LNCAP (cell line): ENCODE measurements at regions not wholly inside any gene's neighbourhood (a gene's known extent, or its start where the extent isn't known, plus 50 kb on each side); places are given as distances from the start of the nearest gene placed in this dataset.

Experiments used
- TF ChIP-seq, protein P1 (sequence below): fragments of 450-650 bp; IDR thresholded peaks from 2 replicates; pipeline ENCODE4 v1.5.1; 2017; ENCODE audit warnings: mild to moderate bottlenecking

GRCh38 chr21:38042246-38042645 is 126.0 kb upstream of the KCNJ6 start:
- TF ChIP-seq, protein P1, sequence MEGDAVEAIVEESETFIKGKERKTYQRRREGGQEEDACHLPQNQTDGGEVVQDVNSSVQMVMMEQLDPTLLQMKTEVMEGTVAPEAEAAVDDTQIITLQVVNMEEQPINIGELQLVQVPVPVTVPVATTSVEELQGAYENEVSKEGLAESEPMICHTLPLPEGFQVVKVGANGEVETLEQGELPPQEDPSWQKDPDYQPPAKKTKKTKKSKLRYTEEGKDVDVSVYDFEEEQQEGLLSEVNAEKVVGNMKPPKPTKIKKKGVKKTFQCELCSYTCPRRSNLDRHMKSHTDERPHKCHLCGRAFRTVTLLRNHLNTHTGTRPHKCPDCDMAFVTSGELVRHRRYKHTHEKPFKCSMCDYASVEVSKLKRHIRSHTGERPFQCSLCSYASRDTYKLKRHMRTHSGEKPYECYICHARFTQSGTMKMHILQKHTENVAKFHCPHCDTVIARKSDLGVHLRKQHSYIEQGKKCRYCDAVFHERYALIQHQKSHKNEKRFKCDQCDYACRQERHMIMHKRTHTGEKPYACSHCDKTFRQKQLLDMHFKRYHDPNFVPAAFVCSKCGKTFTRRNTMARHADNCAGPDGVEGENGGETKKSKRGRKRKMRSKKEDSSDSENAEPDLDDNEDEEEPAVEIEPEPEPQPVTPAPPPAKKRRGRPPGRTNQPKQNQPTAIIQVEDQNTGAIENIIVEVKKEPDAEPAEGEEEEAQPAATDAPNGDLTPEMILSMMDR, result no peak

GRCh38 chr21:38048167-38048566 is 131.9 kb upstream of the KCNJ6 start:
- TF ChIP-seq, protein P1, result no peak

DNA sequence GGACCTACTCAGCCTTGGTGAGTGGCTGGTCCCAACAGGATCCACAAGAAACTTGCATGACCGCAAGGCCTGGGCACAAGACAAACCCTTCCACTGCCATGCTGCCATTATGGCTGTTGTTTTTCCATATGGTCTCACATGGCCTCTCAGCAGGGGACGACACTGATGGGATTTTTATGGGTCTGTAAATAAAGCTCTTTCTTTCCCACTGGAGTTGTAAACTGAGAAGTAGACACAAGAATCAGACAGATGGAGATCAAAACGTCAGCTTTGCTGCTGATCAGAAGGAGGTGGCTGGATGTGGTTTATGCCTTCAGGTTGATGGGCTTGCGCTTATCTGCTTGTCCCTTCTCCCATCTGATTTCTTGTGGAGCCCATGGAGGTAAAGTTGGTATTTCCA is 138.1 kb upstream of the KCNJ6 start:
- TF ChIP-seq, protein P1, result no peak

DNA sequence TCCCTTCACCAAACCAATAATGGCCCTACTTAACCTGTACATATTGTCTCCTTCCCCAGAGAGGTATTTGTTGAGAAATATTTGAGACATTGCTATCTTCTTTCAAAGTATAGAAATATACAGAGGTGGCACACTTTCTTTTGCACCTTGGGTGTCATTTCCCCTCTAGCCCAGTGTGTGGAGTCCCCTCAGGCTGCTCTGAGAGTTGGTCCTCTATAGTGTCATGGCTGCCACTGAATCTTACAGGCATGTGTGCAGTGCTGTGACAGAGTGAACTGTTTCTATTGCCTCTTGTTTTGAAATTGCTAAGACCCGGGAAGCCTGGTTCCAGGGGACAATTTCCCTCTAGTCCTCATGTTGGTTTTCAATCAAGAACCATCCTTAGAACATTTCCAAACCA is 140.2 kb upstream of the KCNJ6 start:
- TF ChIP-seq, protein P1, result no peak

GRCh38 chr21:38057626-38058025 is 141.4 kb upstream of the KCNJ6 start:
- TF ChIP-seq, protein P1, result no peak

GRCh38 chr21:38060533-38060932 is 144.3 kb upstream of the KCNJ6 start:
- TF ChIP-seq, protein P1, result no peak

GRCh38 chr21:38067086-38067739 is 151.0 kb upstream of the KCNJ6 start:
- TF ChIP-seq, protein P1, result no peak

DNA sequence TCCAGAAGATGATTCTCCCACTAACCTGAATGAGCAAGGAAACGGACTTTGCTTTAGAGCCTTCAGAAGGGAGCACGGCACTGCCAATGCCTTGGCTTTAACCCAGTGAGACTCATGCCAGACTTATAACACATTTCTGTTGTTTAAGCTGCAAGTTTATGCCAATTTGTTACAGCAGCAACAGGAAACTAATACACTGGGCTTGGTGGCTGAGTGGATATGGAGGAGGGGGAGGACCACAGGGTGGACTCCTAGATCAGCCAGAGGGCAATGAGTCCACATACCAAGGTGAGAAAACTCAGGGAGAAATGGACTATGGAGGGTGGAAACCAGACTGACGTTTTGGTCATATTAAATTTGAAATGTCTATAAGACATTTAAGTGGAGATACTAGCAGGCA is 156.2 kb upstream of the KCNJ6 start:
- TF ChIP-seq, protein P1, result no peak
